ENCODE measurements at regions not wholly inside any gene's neighbourhood (a gene's known extent, or its start where the extent isn't known, plus 50 kb on each side); places are given as distances from the start of the nearest gene placed in this dataset.

GRCh38 chr20:57996936-57997890 is 231.2 kb downstream of the ANKRD60 start:
- CTCF ChIA-PET, result no interaction called here

DNA sequence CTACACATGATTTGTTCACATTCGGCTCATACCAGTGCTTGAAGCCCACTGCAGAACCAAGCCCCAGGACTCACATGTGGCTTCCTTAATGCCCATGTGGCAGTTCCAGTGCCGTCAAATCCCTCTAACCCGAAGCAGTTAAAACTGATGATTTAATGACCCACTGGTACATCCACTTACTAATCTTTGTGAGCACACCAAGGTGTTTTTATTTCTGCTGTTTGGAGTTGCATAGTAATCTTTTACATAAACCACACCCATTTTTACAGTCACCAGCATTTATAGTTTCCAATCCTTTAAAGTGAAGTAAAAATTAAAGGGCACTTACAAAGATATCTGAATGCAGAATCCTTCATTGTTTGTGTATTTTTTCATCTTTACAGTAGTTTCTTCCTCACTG is 232.0 kb downstream of the ANKRD60 start:
- no peak for ATAC-seq (replicated peaks in 1 of 4)

More at GRCh38 chr20:57996936-57997890, 231.2 kb downstream of the ANKRD60 start:
- Mint-ChIP-seq H3K9me3 (no peaks in the 10 kb centered on the region), H3K4me1 (peaks cover 0 to 5% (median 4%) of the 10 kb centered on the region in 3 donors), H3K27ac (no peak overlapping the region), H3K4me3 (no peak overlapping the region), H3K36me3 (no peaks in the 10 kb centered on the region), H3K27me3 (peaks cover 26 to 36% of the 10 kb centered on the region in 2 donors)
- H3K27me3 ChIP-seq (replicated peaks in 1 of 2; ENCODE audit: control insufficient read depth in 2 of 2, extremely low read depth in 1 of 2, insufficient read depth in 2 of 2, low read length in 1 of 2), result peaks cover 0 to 37% of the 10 kb centered on the region in 2 experiments
- WGBS (ENCODE audit: insufficient coverage), result no CpG with 5 or more reads among the region's 2 CpGs
- POLR2A ChIA-PET, result no interaction called here
- no peak overlapping the region for H3K4me3 ChIP-seq (ENCODE audit: control insufficient read depth in 1 of 2, extremely low read depth in 1 of 2, low read length in 1 of 2)
- H3K36me3 ChIP-seq (ENCODE audit: control insufficient read depth in 2 of 2, extremely low read depth in 1 of 2, insufficient read depth in 1 of 2, low read length in 1 of 2), result no peaks in the 10 kb centered on the region
- H3K4me1 ChIP-seq (ENCODE audit: control insufficient read depth in 1 of 2, extremely low read depth in 1 of 2, insufficient read depth in 2 of 2, low read length in 2 of 2), result no peaks in the 10 kb centered on the region
- ATAC-seq (replicated peaks in 1 of 4) (no peak), DNase-seq (no peak)
- H3K27ac ChIP-seq (ENCODE audit: low read length), result no peak overlapping the region
- no peaks in the 10 kb centered on the region for H3K9me3 ChIP-seq

GRCh38 chr20:57995381-57995977 is 233.0 kb downstream of the ANKRD60 start:
- Mint-ChIP-seq H3K27me3 (peaks cover 26 to 38% of the 10 kb centered on the region in 2 donors), H3K36me3 (no peaks in the 10 kb centered on the region)
- WGBS (ENCODE audit: insufficient coverage), result 78% methylated on average over 1 of the region's 8 CpGs

More for the DNA sequence above, 232.0 kb downstream of the ANKRD60 start:
- WGBS (ENCODE audit: insufficient coverage), result 90% methylated on average over 2 of the region's 3 CpGs
- ChIA-PET CTCF (no interaction called here), POLR2A (no interaction called here)
- Histone ChIP-seq H3K4me3 (ENCODE audit: control insufficient read depth in 1 of 2, extremely low read depth in 1 of 2, low read length in 1 of 2) (no peak overlapping the region), H3K36me3 (ENCODE audit: control insufficient read depth in 2 of 2, extremely low read depth in 1 of 2, insufficient read depth in 1 of 2, low read length in 1 of 2) (no peaks in the 10 kb centered on the region), H3K27ac (ENCODE audit: low read length) (no peak overlapping the region), H3K4me1 (ENCODE audit: control insufficient read depth in 1 of 2, extremely low read depth in 1 of 2, insufficient read depth in 2 of 2, low read length in 2 of 2) (no peaks in the 10 kb centered on the region), H3K9me3 (no peaks in the 10 kb centered on the region), H3K27me3 (replicated peaks in 1 of 2; ENCODE audit: control insufficient read depth in 2 of 2, extremely low read depth in 1 of 2, insufficient read depth in 2 of 2, low read length in 1 of 2) (peaks cover 0 to 37% of the 10 kb centered on the region in 2 experiments)
- Mint-ChIP-seq H3K27me3 (peaks cover 30 to 38% of the 10 kb centered on the region in 2 donors), H3K4me3 (no peak overlapping the region), H3K9me3 (no peaks in the 10 kb centered on the region), H3K4me1 (peaks cover 0 to 5% (median 4%) of the 10 kb centered on the region in 3 donors), H3K27ac (no peak overlapping the region), H3K36me3 (no peaks in the 10 kb centered on the region)
- no peak for DNase-seq

DNA sequence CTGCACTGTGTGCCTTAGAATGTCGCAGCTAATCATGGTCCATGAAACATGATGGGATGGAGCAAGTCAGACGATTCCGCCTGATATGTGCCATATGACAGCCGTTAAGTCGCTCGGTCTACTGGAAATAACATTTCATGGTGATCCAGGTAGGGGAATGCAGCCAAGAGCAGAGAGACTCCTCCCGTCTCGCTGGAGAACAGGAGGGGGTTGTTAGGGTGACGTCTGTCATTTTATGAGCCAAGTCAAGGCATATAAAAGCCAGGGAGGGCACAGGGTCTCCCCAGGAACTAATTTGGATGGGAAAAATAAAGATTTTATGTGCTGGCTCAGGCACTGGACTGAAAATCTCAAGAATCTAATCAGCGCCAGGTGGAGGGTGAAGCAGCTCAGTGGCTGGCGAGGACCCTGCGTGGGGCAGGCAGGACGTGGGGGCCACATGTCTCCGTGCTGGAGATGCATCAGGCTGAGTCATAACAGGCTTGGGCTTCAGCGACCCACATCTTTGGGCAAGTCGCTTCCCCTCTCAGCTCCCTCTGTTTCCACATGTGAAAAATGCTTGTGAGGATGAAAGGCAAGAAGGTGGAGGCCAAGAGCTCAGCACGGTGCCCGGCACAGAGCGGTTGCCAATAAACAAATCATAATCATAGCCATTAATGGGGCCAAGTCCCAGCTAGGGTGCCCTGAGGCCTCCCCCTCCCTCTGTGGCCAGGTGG is 234.6 kb downstream of the ANKRD60 start:
- H3K27me3 Mint-ChIP-seq, result peaks cover 31 to 41% of the 10 kb centered on the region in 2 donors

More at GRCh38 chr20:57995381-57995977, 233.0 kb downstream of the ANKRD60 start:
- no peaks in the 10 kb centered on the region for H3K9me3 Mint-ChIP-seq
- Histone ChIP-seq H3K4me3 (ENCODE audit: control insufficient read depth in 1 of 2, extremely low read depth in 1 of 2, low read length in 1 of 2) (no peak overlapping the region), H3K27me3 (replicated peaks in 1 of 2; ENCODE audit: control insufficient read depth in 2 of 2, extremely low read depth in 1 of 2, insufficient read depth in 2 of 2, low read length in 1 of 2) (peaks cover 0 to 38% of the 10 kb centered on the region in 2 experiments), H3K36me3 (ENCODE audit: control insufficient read depth in 2 of 2, extremely low read depth in 1 of 2, insufficient read depth in 1 of 2, low read length in 1 of 2) (no peaks in the 10 kb centered on the region), H3K9me3 (no peaks in the 10 kb centered on the region), H3K27ac (ENCODE audit: low read length) (no peak overlapping the region), H3K4me1 (ENCODE audit: control insufficient read depth in 1 of 2, extremely low read depth in 1 of 2, insufficient read depth in 2 of 2, low read length in 2 of 2) (no peaks in the 10 kb centered on the region)
- ATAC-seq (replicated peaks in 1 of 4) (no peak), DNase-seq (no peak)
- H3K27ac Mint-ChIP-seq, result no peak overlapping the region
- no peak overlapping the region for H3K4me3 Mint-ChIP-seq
- ChIA-PET CTCF (no interaction called here), POLR2A (no interaction called here)
- H3K4me1 Mint-ChIP-seq, result peaks cover 0 to 5% (median 4%) of the 10 kb centered on the region in 3 donors

GRCh38 chr20:57991211-57991881 is 237.1 kb downstream of the ANKRD60 start:
- H3K27me3 Mint-ChIP-seq, result peaks cover 30 to 35% of the 10 kb centered on the region in 2 donors
- no peaks in the 10 kb centered on the region for H3K36me3 ChIP-seq (ENCODE audit: control insufficient read depth in 2 of 2, extremely low read depth in 1 of 2, insufficient read depth in 1 of 2, low read length in 1 of 2)
- H3K9me3 Mint-ChIP-seq, result no peaks in the 10 kb centered on the region
- no peak for ATAC-seq (replicated peaks in 1 of 4)
- no peak for DNase-seq
- H3K4me1 ChIP-seq (ENCODE audit: control insufficient read depth in 1 of 2, extremely low read depth in 1 of 2, insufficient read depth in 2 of 2, low read length in 2 of 2), result no peaks in the 10 kb centered on the region
- no peaks in the 10 kb centered on the region for H3K36me3 Mint-ChIP-seq
- H3K4me3 Mint-ChIP-seq, result no peak overlapping the region
- CTCF ChIA-PET, result no interaction called here
- no peak overlapping the region for H3K27ac Mint-ChIP-seq
- POLR2A ChIA-PET, result no interaction called here
- H3K4me1 Mint-ChIP-seq, result no peaks in the 10 kb centered on the region
- WGBS (ENCODE audit: insufficient coverage), result 82% methylated on average over 10 of the region's 14 CpGs
- H3K4me3 ChIP-seq (ENCODE audit: control insufficient read depth in 1 of 2, extremely low read depth in 1 of 2, low read length in 1 of 2), result no peak overlapping the region
- H3K27me3 ChIP-seq (replicated peaks in 1 of 2; ENCODE audit: control insufficient read depth in 2 of 2, extremely low read depth in 1 of 2, insufficient read depth in 2 of 2, low read length in 1 of 2), result peaks cover 0 to 33% of the 10 kb centered on the region in 2 experiments
- H3K27ac ChIP-seq (ENCODE audit: low read length), result no peak overlapping the region
- H3K9me3 ChIP-seq, result no peaks in the 10 kb centered on the region

More for the DNA sequence above, 234.6 kb downstream of the ANKRD60 start:
- H3K27ac Mint-ChIP-seq, result no peak overlapping the region
- CTCF ChIA-PET, result no interaction called here
- WGBS (ENCODE audit: insufficient coverage), result 73% methylated on average over 12 of the region's 19 CpGs
- no peak for ATAC-seq (replicated peaks in 1 of 4)
- H3K36me3 Mint-ChIP-seq, result no peaks in the 10 kb centered on the region
- no peaks in the 10 kb centered on the region for H3K9me3 ChIP-seq
- H3K4me3 Mint-ChIP-seq, result no peak overlapping the region
- no peaks in the 10 kb centered on the region for H3K36me3 ChIP-seq (ENCODE audit: control insufficient read depth in 2 of 2, extremely low read depth in 1 of 2, insufficient read depth in 1 of 2, low read length in 1 of 2)
- peaks cover 0 to 31% of the 10 kb centered on the region in 2 experiments for H3K27me3 ChIP-seq (replicated peaks in 1 of 2; ENCODE audit: control insufficient read depth in 2 of 2, extremely low read depth in 1 of 2, insufficient read depth in 2 of 2, low read length in 1 of 2)
- POLR2A ChIA-PET, result no interaction called here
- H3K4me3 ChIP-seq (ENCODE audit: control insufficient read depth in 1 of 2, extremely low read depth in 1 of 2, low read length in 1 of 2), result no peak overlapping the region
- no peak for DNase-seq
- H3K9me3 Mint-ChIP-seq, result no peaks in the 10 kb centered on the region
- no peak overlapping the region for H3K27ac ChIP-seq (ENCODE audit: low read length)
- no peaks in the 10 kb centered on the region for H3K4me1 ChIP-seq (ENCODE audit: control insufficient read depth in 1 of 2, extremely low read depth in 1 of 2, insufficient read depth in 2 of 2, low read length in 2 of 2)
- no peaks in the 10 kb centered on the region for H3K4me1 Mint-ChIP-seq

DNA sequence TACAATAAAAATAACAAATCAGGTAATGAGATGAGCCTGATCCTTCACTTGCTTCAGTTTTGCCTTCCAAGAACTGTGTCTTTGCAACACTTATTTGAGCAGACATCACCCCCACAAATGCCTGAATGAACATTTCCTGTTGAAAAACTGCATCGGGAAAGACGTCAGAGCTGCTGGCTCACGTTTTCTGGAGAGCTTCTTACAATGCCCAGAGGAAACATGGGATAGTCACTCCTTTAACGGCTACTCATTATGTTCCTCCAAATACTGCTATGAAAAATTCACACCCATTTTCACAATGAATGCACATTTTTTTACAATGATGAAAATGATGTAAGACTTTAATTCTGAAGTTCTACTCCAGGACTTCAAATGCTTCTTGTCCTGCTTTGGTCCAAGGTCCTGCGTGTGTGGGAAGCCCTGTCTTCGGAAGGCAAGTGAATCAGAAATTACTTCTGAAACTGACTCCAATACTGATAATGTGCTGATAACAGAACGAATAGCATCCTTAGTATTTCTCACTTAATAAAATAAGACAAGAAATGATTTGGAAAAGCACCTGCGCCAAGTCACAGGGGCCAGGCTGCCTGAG is 238.0 kb downstream of the ANKRD60 start:
- no peak overlapping the region for H3K27ac ChIP-seq (ENCODE audit: low read length)
- ATAC-seq (replicated peaks in 1 of 4), result no peak
- H3K4me1 Mint-ChIP-seq, result no peaks in the 10 kb centered on the region
- no peaks in the 10 kb centered on the region for H3K9me3 Mint-ChIP-seq
- ChIA-PET POLR2A (no interaction called here), CTCF (no interaction called here)
- peaks cover 0 to 33% of the 10 kb centered on the region in 2 experiments for H3K27me3 ChIP-seq (replicated peaks in 1 of 2; ENCODE audit: control insufficient read depth in 2 of 2, extremely low read depth in 1 of 2, insufficient read depth in 2 of 2, low read length in 1 of 2)
- H3K4me3 ChIP-seq (ENCODE audit: control insufficient read depth in 1 of 2, extremely low read depth in 1 of 2, low read length in 1 of 2), result no peak overlapping the region
- no peaks in the 10 kb centered on the region for H3K36me3 ChIP-seq (ENCODE audit: control insufficient read depth in 2 of 2, extremely low read depth in 1 of 2, insufficient read depth in 1 of 2, low read length in 1 of 2)
- H3K27me3 Mint-ChIP-seq, result peaks cover 30 to 35% of the 10 kb centered on the region in 2 donors
- H3K4me1 ChIP-seq (ENCODE audit: control insufficient read depth in 1 of 2, extremely low read depth in 1 of 2, insufficient read depth in 2 of 2, low read length in 2 of 2), result no peaks in the 10 kb centered on the region
- no peaks in the 10 kb centered on the region for H3K36me3 Mint-ChIP-seq
- H3K27ac Mint-ChIP-seq, result no peak overlapping the region
- no peaks in the 10 kb centered on the region for H3K9me3 ChIP-seq
- 49% methylated on average over 3 of the region's 8 CpGs for WGBS (ENCODE audit: insufficient coverage)
- H3K4me3 Mint-ChIP-seq, result no peak overlapping the region
- no peak for DNase-seq

Data from T-cell (primary cell).